ENCODE measurements at regions not wholly inside any gene's neighbourhood (a gene's known extent, or its start where the extent isn't known, plus 50 kb on each side); places are given as distances from the start of the nearest gene placed in this dataset.
"Not testable (repeated sequence)": the region's sequence is repeated elsewhere in the genome, so short reads cannot be mapped to it uniquely, and the experiment has no call there.

- no peak overlapping the region for H3K4me2 ChIP-seq (ENCODE audit: low read depth, low read length)
- DNase-seq (ENCODE audit: low spot score) (no peak), FAIRE-seq (no peak)
Measured at GRCh38 chr10:22067091-22067490, 63.6 kb upstream of the DNAJC1 start.

GRCh38 chr10:22060984-22061383 is 57.5 kb upstream of the DNAJC1 start:
- H3K4me1 ChIP-seq (ENCODE audit: insufficient read depth, low read length); intact Hi-C loops (cut with micrococcal nuclease; ENCODE audit: unreplicated experiment); H3K36me3 ChIP-seq (replicated peaks in 1 of 2; ENCODE audit: control insufficient read depth in 1 of 2, insufficient read depth in 2 of 2, low read length in 2 of 2); H3K27me3 ChIP-seq (ENCODE audit: control insufficient read depth in 1 of 2, insufficient read depth in 2 of 2, low read length in 2 of 2); CTCF ChIA-PET (ENCODE audit: low intra/inter-chr PET ratio, low total read pairs); in situ Hi-C loops (cut with HindIII; ENCODE audit: extremely low pct_ligation_motif_present, low pct_unique_long_range_greater_than_20kb); H3K4me2 ChIP-seq (ENCODE audit: low read depth, low read length); POLR2A ChIA-PET; H3K9me3 ChIP-seq (ENCODE audit: low read length); FAIRE-seq; H2AFZ ChIP-seq (ENCODE audit: low read length); H3K79me2 ChIP-seq (ENCODE audit: insufficient read depth, low read length); ATAC-seq; DNase-seq (ENCODE audit: low spot score); H3K9ac ChIP-seq (ENCODE audit: insufficient read depth, low read depth, low read length); H3K4me3 ChIP-seq (replicated peaks in 1 of 3; ENCODE audit: insufficient read depth in 1 of 3, low read depth in 2 of 3, low read length in 3 of 3); H4K20me1 ChIP-seq (ENCODE audit: insufficient read depth, low read length); H3K27ac ChIP-seq (ENCODE audit: extremely low read length, insufficient read depth, low read length); BruUV-seq (replicated peaks): not testable (repeated sequence)
- 25% methylated on average over 4 of the region's 6 CpGs for WGBS (ENCODE audit: low lambda C conversion rate)

More at GRCh38 chr10:22067091-22067490, 63.6 kb upstream of the DNAJC1 start:
- H3K4me1 ChIP-seq (ENCODE audit: insufficient read depth, low read length) = no peaks in the 10 kb centered on the region
- ATAC-seq = no peak
- H2AFZ ChIP-seq (ENCODE audit: low read length) = no peak overlapping the region
- ChIA-PET POLR2A (no interaction called here), CTCF (ENCODE audit: low intra/inter-chr PET ratio, low total read pairs) (no interaction called here)
- H3K36me3 ChIP-seq (replicated peaks in 1 of 2; ENCODE audit: control insufficient read depth in 1 of 2, insufficient read depth in 2 of 2, low read length in 2 of 2) = no peaks in the 10 kb centered on the region
- no TSS peak for BruUV-seq (replicated peaks)
- in situ Hi-C loops (cut with HindIII; ENCODE audit: extremely low pct_ligation_motif_present, low pct_unique_long_range_greater_than_20kb) (no loop called here), intact Hi-C loops (cut with micrococcal nuclease; ENCODE audit: unreplicated experiment) (no loop called here)
- no peaks in the 10 kb centered on the region for H4K20me1 ChIP-seq (ENCODE audit: insufficient read depth, low read length)
- no peak overlapping the region for H3K9ac ChIP-seq (ENCODE audit: insufficient read depth, low read depth, low read length)
- H3K27me3 ChIP-seq (ENCODE audit: control insufficient read depth in 1 of 2, insufficient read depth in 2 of 2, low read length in 2 of 2) = no peaks in the 10 kb centered on the region
- peaks cover 19% of the 10 kb centered on the region; the same call in 1 of the 2 replicates for H3K9me3 ChIP-seq (ENCODE audit: low read length)
- no peak overlapping the region for H3K4me3 ChIP-seq (replicated peaks in 1 of 3; ENCODE audit: insufficient read depth in 1 of 3, low read depth in 2 of 3, low read length in 3 of 3)
- H3K27ac ChIP-seq (ENCODE audit: extremely low read length, insufficient read depth, low read length) = no peak overlapping the region
- WGBS (ENCODE audit: low lambda C conversion rate) = 9% methylated on average over 1 of the region's 1 CpG
- no peaks in the 10 kb centered on the region for H3K79me2 ChIP-seq (ENCODE audit: insufficient read depth, low read length)
- TF ChIP-seq ISL2 (CRISPR knock-in tag; IDR thresholded peaks at IDR 0.05) (no peak), SSRP1 (CRISPR knock-in tag; IDR thresholded peaks at IDR 0.05) (no peak), ZXDC (CRISPR knock-in tag; IDR thresholded peaks at IDR 0.05) (no peak), ATM (IDR thresholded peaks at IDR 0.05; ENCODE audit: borderline replicate concordance) (no peak), ZNF597 (CRISPR knock-in tag; IDR thresholded peaks at IDR 0.05) (no peak), ZNF746 (CRISPR knock-in tag; IDR thresholded peaks at IDR 0.05) (no peak), ZNF530 (CRISPR knock-in tag; IDR thresholded peaks at IDR 0.05; ENCODE audit: low read depth) (no peak), MBD4 (IDR thresholded peaks at IDR 0.05; ENCODE audit: borderline replicate concordance, low read length) (no peak), TP53 (CRISPR knock-in tag; conservative IDR thresholded peaks at IDR 0.05) (no peak), ZNF260 (CRISPR knock-in tag; IDR thresholded peaks at IDR 0.05; ENCODE audit: borderline replicate concordance, low read depth) (no peak), ZNF180 (CRISPR knock-in tag; IDR thresholded peaks at IDR 0.05; ENCODE audit: borderline replicate concordance, low read depth) (no peak), ZNF704 (CRISPR knock-in tag; IDR thresholded peaks at IDR 0.05; ENCODE audit: borderline replicate concordance) (no peak), TCF7 (IDR thresholded peaks at IDR 0.05; ENCODE audit: low read depth) (no peak)

Measured in HepG2 (cell line).